ENCODE measurements at regions not wholly inside any gene's neighbourhood (a gene's known extent, or its start where the extent isn't known, plus 50 kb on each side); places are given as distances from the start of the nearest gene placed in this dataset.
"Not testable (repeated sequence)": the region's sequence is repeated elsewhere in the genome, so short reads cannot be mapped to it uniquely, and the experiment has no call there.

GRCh38 chr1:94753171-94753972 lies 66.8 kb upstream of the SLC44A3 start:
- POLR2A ChIA-PET = no interaction called here
- CTCF ChIA-PET = no interaction called here
- no peak for ATAC-seq
- DNase-seq (ENCODE audit: low read depth, low spot score) = no peak
- in situ Hi-C loops (cut with HindIII; ENCODE audit: low pct_unique_long_range_greater_than_20kb, low sequenced_read_pairs) (no loop called here), intact Hi-C loops (cut with micrococcal nuclease; ENCODE audit: unreplicated experiment) (no loop called here)
- no peaks in the 10 kb centered on the region for H3K27me3 ChIP-seq (ENCODE audit: control insufficient read depth, insufficient read depth, low read length)
- H3K9me3 ChIP-seq (ENCODE audit: control insufficient read depth, insufficient read depth, low read depth, low read length) = no peaks in the 10 kb centered on the region
- H3K4me3 ChIP-seq (ENCODE audit: low read depth in 2 of 2, low read length in 2 of 2) = no peak overlapping the region
- H3K4me1 ChIP-seq (ENCODE audit: control insufficient read depth, insufficient read depth, low read length) = no peaks in the 10 kb centered on the region
- no TSS peak for BruUV-seq (replicated peaks)
- TF ChIP-seq POLR2AphosphoS5 (IDR thresholded peaks at IDR 0.05; ENCODE audit: low read depth, low read length) (no peak), SIN3A (IDR thresholded peaks at IDR 0.05; ENCODE audit: borderline replicate concordance, insufficient read depth, low read depth, low read length) (no peak), CTCF (IDR thresholded peaks at IDR 0.05) (no peak), REST (IDR thresholded peaks at IDR 0.05; ENCODE audit: insufficient read depth in 1 of 2, low read depth in 2 of 2, low read length in 1 of 2) (no peak), TCF7L2 (IDR thresholded peaks at IDR 0.05; ENCODE audit: low read depth, low read length) (no peak)
- H3K27ac ChIP-seq (ENCODE audit: low read length) = no peak overlapping the region
- H3K36me3 ChIP-seq (ENCODE audit: control insufficient read depth, insufficient read depth, low read length) = no peaks in the 10 kb centered on the region; the same call in 1 of the 2 replicates

DNA sequence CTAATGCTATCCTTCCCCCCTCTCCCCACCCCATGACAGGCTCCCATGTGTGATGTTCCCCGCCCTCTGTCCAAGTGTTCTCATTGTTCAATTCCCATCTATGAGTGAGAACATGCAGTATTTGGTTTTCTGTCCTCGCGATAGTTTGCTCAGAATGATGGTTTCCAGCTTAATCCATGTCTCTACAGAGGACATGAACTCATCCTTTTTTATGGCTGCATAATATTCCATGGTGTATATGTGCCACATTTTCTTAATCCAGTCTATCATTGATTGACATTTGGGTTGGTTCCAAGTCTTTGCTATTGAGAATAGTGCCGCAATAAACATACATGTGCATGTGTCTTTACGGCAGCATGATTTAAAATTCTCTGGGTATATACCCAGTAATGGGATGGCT lies 68.7 kb upstream of the SLC44A3 start:
- POLR2A ChIA-PET; CTCF ChIA-PET; H3K27me3 ChIP-seq (ENCODE audit: control insufficient read depth, insufficient read depth, low read length); BruUV-seq (replicated peaks); H3K36me3 ChIP-seq (ENCODE audit: control insufficient read depth, insufficient read depth, low read length); H3K4me3 ChIP-seq (ENCODE audit: low read depth in 2 of 2, low read length in 2 of 2); H3K9me3 ChIP-seq (ENCODE audit: control insufficient read depth, insufficient read depth, low read depth, low read length); DNase-seq (ENCODE audit: low read depth, low spot score); H3K27ac ChIP-seq (ENCODE audit: low read length); ATAC-seq; in situ Hi-C loops (cut with HindIII; ENCODE audit: low pct_unique_long_range_greater_than_20kb, low sequenced_read_pairs); intact Hi-C loops (cut with micrococcal nuclease; ENCODE audit: unreplicated experiment); H3K4me1 ChIP-seq (ENCODE audit: control insufficient read depth, insufficient read depth, low read length): not testable (repeated sequence)
